Left ventricle myocardium inferior (tissue), 1 donor: ENCODE measurements at regions not wholly inside any gene's neighbourhood (a gene's known extent, or its start where the extent isn't known, plus 50 kb on each side); places are given as distances from the start of the nearest gene placed in this dataset.

Experiments
- DNase-seq: peaks from one replicate; pipeline ENCODE4 v3.0.0-alpha.2; 2020
- H3K27ac ChIP-seq: fragments of 200-600 bp; replicated peaks from 2 replicates; pipeline ENCODE4 v1.8.0; 2021
- H3K27me3 ChIP-seq: fragments of 200-600 bp; 2 replicates; pipeline ENCODE4 v1.8.0; 2021; ENCODE audit warnings: low read depth
- H3K36me3 ChIP-seq: fragments of 200-600 bp; 2 replicates; pipeline ENCODE4 v1.8.0; 2021
- H3K4me1 ChIP-seq: fragments of 200-600 bp; 2 replicates; pipeline ENCODE4 v1.8.0; 2021
- H3K4me3 ChIP-seq: fragments of 200-600 bp; 2 replicates; pipeline ENCODE4 v1.8.0; 2021; ENCODE audit warnings: mild to moderate bottlenecking, moderate library complexity
- H3K9me3 ChIP-seq: fragments of 200-600 bp; replicated peaks from 2 replicates; pipeline ENCODE4 v1.8.0; 2021
- CTCF ChIP-seq: fragments of 200-600 bp; IDR thresholded peaks from 2 replicates; pipeline ENCODE4 v1.8.0; 2021; ENCODE audit warnings: antibody characterized with exemption, mild to moderate bottlenecking, borderline replicate concordance
- intact Hi-C: fragments of 100-400 bp; cut with micrococcal nuclease; formaldehyde crosslinking; loops from one replicate; pipeline ENCODE4 v1.11.0; 2022
- donor health status: DM: no; HTN: yes; CAD: no; lungs with severe emphysema.

- no peaks in the 10 kb centered on the region for H3K9me3 ChIP-seq
- no peaks in the 10 kb centered on the region for H3K27me3 ChIP-seq
- H3K4me1 ChIP-seq: peaks cover 10% of the 10 kb centered on the region
- H3K27ac ChIP-seq: no peak overlapping the region
- no peak for DNase-seq
- no peak overlapping the region for H3K4me3 ChIP-seq
- intact Hi-C loops: no loop called here
- TF ChIP-seq CTCF: no peak
- no peaks in the 10 kb centered on the region for H3K36me3 ChIP-seq
Observed at GRCh38 chr4:38284294-38285030, 324.3 kb downstream of the PTTG2 start.

DNA sequence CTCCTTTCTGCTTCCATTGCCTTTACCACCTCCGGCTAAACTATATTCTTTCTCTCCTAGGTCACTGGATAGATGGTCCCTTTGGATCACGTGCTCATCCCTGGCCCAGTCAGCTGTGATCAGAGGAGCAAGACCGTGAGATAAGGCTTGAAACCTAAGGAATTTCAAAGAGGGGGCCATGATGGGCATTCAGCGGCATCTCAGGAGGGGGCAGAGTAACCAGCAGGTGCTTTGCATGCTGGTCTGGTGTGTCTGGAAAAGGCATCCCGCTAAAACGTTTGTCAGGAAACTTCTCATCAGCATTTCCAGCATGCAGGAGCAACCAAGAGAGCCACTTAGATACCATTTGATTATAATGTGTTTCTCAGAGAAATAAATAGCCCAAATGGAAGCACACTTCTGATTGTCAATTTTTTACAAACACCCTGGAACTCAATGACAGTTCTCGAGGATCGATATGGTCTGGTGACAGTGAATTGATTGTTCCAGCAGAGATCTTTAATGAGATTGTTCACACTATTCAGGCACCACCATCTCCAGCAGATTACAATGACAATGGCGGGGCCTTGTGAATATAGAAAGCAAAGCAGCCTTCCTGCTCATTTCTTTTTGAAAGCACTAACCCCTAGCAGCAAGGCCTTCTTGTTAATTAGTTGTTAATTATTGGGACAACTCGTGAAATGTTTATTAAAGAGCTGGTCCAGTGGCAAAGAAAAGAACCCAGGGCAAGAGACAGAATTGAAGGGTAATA, 327.1 kb downstream of the PTTG2 start:
- intact Hi-C loops: no loop called here
- no peaks in the 10 kb centered on the region for H3K4me1 ChIP-seq
- H3K27me3 ChIP-seq: no peaks in the 10 kb centered on the region
- DNase-seq: no peak
- no peak overlapping the region for H3K27ac ChIP-seq
- no peaks in the 10 kb centered on the region for H3K9me3 ChIP-seq
- no peaks in the 10 kb centered on the region for H3K36me3 ChIP-seq
- H3K4me3 ChIP-seq: no peak overlapping the region
- TF ChIP-seq CTCF: no peak

- intact Hi-C loops: no loop called here
- H3K27me3 ChIP-seq: no peaks in the 10 kb centered on the region
- peaks cover 22% of the 10 kb centered on the region for H3K9me3 ChIP-seq
- H3K36me3 ChIP-seq: no peaks in the 10 kb centered on the region
- H3K4me3 ChIP-seq: no peak overlapping the region
- H3K27ac ChIP-seq: no peak overlapping the region
- no peaks in the 10 kb centered on the region for H3K4me1 ChIP-seq
- TF ChIP-seq CTCF: no peak
- no peak for DNase-seq
Observed at GRCh38 chr4:38289553-38289952, 329.4 kb downstream of the PTTG2 start.

- H3K36me3 ChIP-seq: no peaks in the 10 kb centered on the region
- H3K27me3 ChIP-seq: no peaks in the 10 kb centered on the region
- intact Hi-C loops: no loop called here
- no peak for DNase-seq
- H3K4me3 ChIP-seq: no peak overlapping the region
- TF ChIP-seq CTCF: no peak
- no peak overlapping the region for H3K27ac ChIP-seq
- peaks cover 26% of the 10 kb centered on the region for H3K9me3 ChIP-seq
- H3K4me1 ChIP-seq: no peaks in the 10 kb centered on the region
Observed at GRCh38 chr4:38290366-38290765, 330.2 kb downstream of the PTTG2 start.

DNA sequence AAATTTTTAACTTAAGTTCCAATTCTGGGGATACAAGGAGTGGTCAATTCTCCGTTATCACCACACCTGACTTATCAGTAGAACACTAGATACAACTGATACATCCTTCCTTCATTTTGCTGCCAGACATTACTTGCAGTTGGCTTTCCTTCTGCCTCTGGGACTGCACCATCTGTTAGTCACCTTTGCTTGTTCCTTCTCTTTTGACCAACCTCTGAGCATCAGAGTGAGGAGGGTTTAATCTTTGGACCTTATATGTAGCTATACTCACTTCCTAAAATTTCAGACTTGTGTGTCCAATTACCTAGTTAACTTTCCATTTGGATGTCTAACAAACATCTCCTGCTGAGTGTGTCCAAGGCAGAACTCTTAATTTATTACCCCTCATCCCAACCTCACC, 330.7 kb downstream of the PTTG2 start:
- Histone ChIP-seq H3K36me3 (no peaks in the 10 kb centered on the region), H3K27ac (no peak overlapping the region), H3K27me3 (no peaks in the 10 kb centered on the region), H3K4me3 (no peak overlapping the region), H3K9me3 (peaks cover 31% of the 10 kb centered on the region), H3K4me1 (no peaks in the 10 kb centered on the region)
- intact Hi-C loops: no loop called here
- DNase-seq: no peak
- TF ChIP-seq CTCF: no peak
